GM23248 (cell line): ENCODE measurements at regions not wholly inside any gene's neighbourhood (a gene's known extent, or its start where the extent isn't known, plus 50 kb on each side); places are given as distances from the start of the nearest gene placed in this dataset.

Experiments used
- DNase-seq: peaks from one replicate; pipeline ENCODE4 v3.0.0-alpha.2; 2015
- H2AFZ ChIP-seq: fragments of 200-600 bp; sonication (generic); 2 replicates; pipeline ENCODE4 v1.6.1; 2016; ENCODE audit warnings: antibody characterized with exemption
- H3F3A ChIP-seq: fragments of 200-600 bp; sonication (generic); 2 replicates; pipeline ENCODE4 v1.6.1; 2016; ENCODE audit warnings: mild to moderate bottlenecking, antibody characterized with exemption, mixed run types; ENCODE audit not compliant: insufficient read depth
- H3K27ac ChIP-seq: fragments of 200-600 bp; sonication (generic); 2 replicates; pipeline ENCODE4 v1.5.1; 2016; ENCODE audit warnings: mild to moderate bottlenecking
- H3K27me3 ChIP-seq: fragments of 200-600 bp; sonication (generic); replicated peaks from 2 replicates; pipeline ENCODE4 v1.6.1; 2016; ENCODE audit warnings: mild to moderate bottlenecking; ENCODE audit not compliant: insufficient read depth
- H3K36me3 ChIP-seq: fragments of 200-600 bp; sonication (generic); 2 replicates; pipeline ENCODE4 v1.6.1; 2016; ENCODE audit warnings: low read depth, mild to moderate bottlenecking
- H3K4me1 ChIP-seq: fragments of 200-600 bp; sonication (generic); 2 replicates; pipeline ENCODE4 v1.6.1; 2016; ENCODE audit warnings: mild to moderate bottlenecking; ENCODE audit not compliant: insufficient read depth
- H3K4me2 ChIP-seq: fragments of 200-600 bp; sonication (generic); one replicate; pipeline ENCODE4 v1.6.1; 2016; ENCODE audit warnings: mild to moderate bottlenecking; ENCODE audit not compliant: unreplicated experiment
- H3K4me3 ChIP-seq: fragments of 200-600 bp; sonication (generic); 2 replicates; pipeline ENCODE4 v1.5.1; 2016; ENCODE audit warnings: mild to moderate bottlenecking
- H3K79me2 ChIP-seq: fragments of 200-600 bp; sonication (generic); 2 replicates; pipeline ENCODE4 v1.6.1; 2016; ENCODE audit warnings: mild to moderate bottlenecking; ENCODE audit not compliant: insufficient read depth
- H3K9ac ChIP-seq: fragments of 200-600 bp; sonication (generic); 2 replicates; pipeline ENCODE4 v1.6.1; 2016; ENCODE audit warnings: mild to moderate bottlenecking
- H3K9me2 ChIP-seq: fragments of 200-600 bp; sonication (generic); 2 replicates; pipeline ENCODE4 v1.6.1; 2016; ENCODE audit warnings: mixed run types, mild to moderate bottlenecking, moderate library complexity; ENCODE audit not compliant: insufficient read depth
- H3K9me3 ChIP-seq: fragments of 200-600 bp; sonication (generic); one replicate; pipeline ENCODE4 v1.6.1; 2017; ENCODE audit warnings: low read depth
- H4K20me1 ChIP-seq: fragments of 200-600 bp; sonication (generic); 2 replicates; pipeline ENCODE4 v1.6.0; 2016; ENCODE audit not compliant: insufficient read depth
- EZH2 ChIP-seq: fragments of 200-600 bp; sonication (generic); IDR thresholded peaks from 2 replicates; pipeline ENCODE4 v1.6.1; 2018; ENCODE audit warnings: antibody characterized with exemption, mild to moderate bottlenecking; ENCODE audit not compliant: insufficient read depth, poor library complexity, severe bottlenecking
- EZH2phosphoT487 ChIP-seq: fragments of 200-600 bp; sonication (generic); IDR thresholded peaks from 2 replicates; pipeline ENCODE4 v1.6.1; 2018; ENCODE audit warnings: antibody characterized with exemption, moderate library complexity, mild to moderate bottlenecking, low read depth; ENCODE audit not compliant: insufficient read depth
- WGBS, 2 experiments: methylation state at CpG; one replicate each; pipeline ENCODE4 v1.1.6; 2015 to 2017; ENCODE audit warnings: low lambda C conversion rate in 2 of 2, low coverage in 1 of 2; ENCODE audit errors: missing lambda C conversion rate in 2 of 2; 5-methylcytosine and 5-hydroxymethylcytosine counted together
- in situ Hi-C: fragments of 300-500 bp; cut with MboI; formaldehyde crosslinking; loops from 2 replicates; pipeline ENCODE4 v1.15.0; 2020

GRCh38 chr2:235398321-235398720 is 95.5 kb upstream of the AGAP1 start:
- no peak overlapping the region for H3K4me2 ChIP-seq
- H3K9ac ChIP-seq: no peak overlapping the region
- H3K9me3 ChIP-seq: no peaks in the 10 kb centered on the region
- peaks cover 8% of the 10 kb centered on the region for H3K4me1 ChIP-seq
- no peaks in the 10 kb centered on the region for H3K79me2 ChIP-seq
- in situ Hi-C loops: no loop called here
- no peak overlapping the region for H3K4me3 ChIP-seq
- TF ChIP-seq EZH2phosphoT487: no peak
- no peak for TF ChIP-seq EZH2
- no peak overlapping the region for H2AFZ ChIP-seq
- H3K9me2 ChIP-seq: no peaks in the 10 kb centered on the region
- H3K36me3 ChIP-seq: no peaks in the 10 kb centered on the region
- no peak overlapping the region for H3K27ac ChIP-seq
- no peaks in the 10 kb centered on the region for H3K27me3 ChIP-seq
- no peaks in the 10 kb centered on the region for H4K20me1 ChIP-seq
- no peak for DNase-seq
- H3F3A ChIP-seq: 0 out of 2 replicates have a peak, but pooled peaks cover 3% of the 10 kb centered on the region
- WGBS, 2 experiments: 61 to 85% methylated on average over 2 of the region's 2 CpGs

GRCh38 chr2:235399895-235400294 is 93.9 kb upstream of the AGAP1 start:
- no peak overlapping the region for H3K4me3 ChIP-seq
- H3K4me2 ChIP-seq: no peak overlapping the region
- no peaks in the 10 kb centered on the region for H3K36me3 ChIP-seq
- no peaks in the 10 kb centered on the region for H3K4me1 ChIP-seq
- 67 to 91% methylated on average over 1 of the region's 1 CpG for WGBS, 2 experiments
- H3K27me3 ChIP-seq: no peaks in the 10 kb centered on the region
- H3F3A ChIP-seq: 0 out of 2 replicates have a peak, but pooled peaks cover under 1% of the 10 kb centered on the region
- no peak overlapping the region for H3K27ac ChIP-seq
- no peak overlapping the region for H3K9ac ChIP-seq
- H3K9me3 ChIP-seq: no peaks in the 10 kb centered on the region
- no peaks in the 10 kb centered on the region for H3K9me2 ChIP-seq
- DNase-seq: no peak
- H3K79me2 ChIP-seq: no peaks in the 10 kb centered on the region
- H4K20me1 ChIP-seq: no peaks in the 10 kb centered on the region
- in situ Hi-C loops: no loop called here
- TF ChIP-seq EZH2 (no peak), EZH2phosphoT487 (no peak)
- H2AFZ ChIP-seq: no peak overlapping the region

GRCh38 chr2:235402422-235402821 is 91.4 kb upstream of the AGAP1 start:
- H3K79me2 ChIP-seq: no peaks in the 10 kb centered on the region
- no peak for DNase-seq
- in situ Hi-C loops: no loop called here
- no peaks in the 10 kb centered on the region for H3F3A ChIP-seq
- no peak for TF ChIP-seq EZH2
- no peak for TF ChIP-seq EZH2phosphoT487
- no peaks in the 10 kb centered on the region for H3K9me2 ChIP-seq
- H3K27ac ChIP-seq: no peak overlapping the region
- no peaks in the 10 kb centered on the region for H3K27me3 ChIP-seq
- H3K9me3 ChIP-seq: no peaks in the 10 kb centered on the region
- 47 to 68% methylated on average over 2 of the region's 2 CpGs for WGBS, 2 experiments
- no peaks in the 10 kb centered on the region for H4K20me1 ChIP-seq
- H3K9ac ChIP-seq: no peak overlapping the region
- no peaks in the 10 kb centered on the region for H3K4me1 ChIP-seq
- H3K36me3 ChIP-seq: no peaks in the 10 kb centered on the region
- H3K4me2 ChIP-seq: no peak overlapping the region
- no peak overlapping the region for H2AFZ ChIP-seq
- H3K4me3 ChIP-seq: no peak overlapping the region

GRCh38 chr2:235405612-235406361 is 88.1 kb upstream of the AGAP1 start:
- TF ChIP-seq EZH2 (no peak), EZH2phosphoT487 (no peak)
- Histone ChIP-seq H3K79me2 (no peaks in the 10 kb centered on the region), H4K20me1 (no peaks in the 10 kb centered on the region), H2AFZ (no peak overlapping the region), H3K4me3 (no peak overlapping the region), H3F3A (no peaks in the 10 kb centered on the region), H3K36me3 (no peaks in the 10 kb centered on the region), H3K9me2 (no peaks in the 10 kb centered on the region), H3K4me2 (no peak overlapping the region), H3K4me1 (no peaks in the 10 kb centered on the region), H3K9ac (no peak overlapping the region), H3K27ac (no peak overlapping the region), H3K9me3 (no peaks in the 10 kb centered on the region), H3K27me3 (no peaks in the 10 kb centered on the region)
- 82 to 84% methylated on average over 10 to 11 of the region's 11 CpGs for WGBS, 2 experiments
- DNase-seq: no peak
- in situ Hi-C loops: no loop called here
